ENCODE measurements at regions not wholly inside any gene's neighbourhood (a gene's known extent, or its start where the extent isn't known, plus 50 kb on each side); places are given as distances from the start of the nearest gene placed in this dataset.

DNA sequence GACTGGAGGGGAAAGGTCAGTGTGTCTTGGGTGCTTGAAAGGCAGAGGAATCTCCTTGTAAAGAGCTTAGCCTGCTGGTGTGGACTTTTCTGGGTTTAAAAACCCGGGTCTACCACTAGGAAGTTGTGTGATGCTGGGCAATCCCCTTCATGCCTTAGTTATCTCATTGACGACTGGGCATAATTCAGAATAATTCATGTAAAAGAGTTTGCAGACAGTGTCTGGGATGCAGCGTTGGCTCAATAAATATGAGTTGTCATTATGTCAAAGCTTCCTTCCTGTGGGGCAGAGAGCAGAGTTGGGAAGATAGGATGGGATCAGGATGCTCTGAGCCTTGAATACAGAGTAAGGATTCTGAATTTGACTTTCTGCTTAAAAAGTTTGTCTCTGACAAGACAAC is 196.4 kb downstream of the ADRA2A start:
- no peak overlapping the region for H3K27ac ChIP-seq (ENCODE audit: extremely low read depth, low read depth, low read length)
- no peaks in the 10 kb centered on the region for H3K36me3 ChIP-seq (ENCODE audit: control insufficient read depth in 2 of 2, insufficient read depth in 1 of 2, low read length in 2 of 2)
- H3K9me3 ChIP-seq (ENCODE audit: control insufficient read depth, insufficient read depth, low read depth, low read length) = no peaks in the 10 kb centered on the region
- no peak overlapping the region for H3K4me3 ChIP-seq (ENCODE audit: low read depth, low read length)
- peaks cover 3% of the 10 kb centered on the region; the same call in 1 of the 2 replicates for H3K4me1 ChIP-seq (ENCODE audit: control insufficient read depth, insufficient read depth, low read length)
- TF ChIP-seq ZNF133 (tag by site-specific recombination; IDR thresholded peaks at IDR 0.05) (no peak), ZNF214 (tag by site-specific recombination; IDR thresholded peaks at IDR 0.05; ENCODE audit: borderline replicate concordance) (no peak), ZNF623 (tag by site-specific recombination; IDR thresholded peaks at IDR 0.05) (no peak), ZNF404 (tag by site-specific recombination; IDR thresholded peaks at IDR 0.05) (no peak), IKZF3 (tag by site-specific recombination; IDR thresholded peaks at IDR 0.05) (no peak)
- POLR2A ChIA-PET = no interaction called here
- CTCF ChIA-PET = interaction anchor here (0.9 kb wide), 1 partner anchor 867 kb away, joined by 4 read pairs; no protein-coding TSS in a partner anchor

DNA sequence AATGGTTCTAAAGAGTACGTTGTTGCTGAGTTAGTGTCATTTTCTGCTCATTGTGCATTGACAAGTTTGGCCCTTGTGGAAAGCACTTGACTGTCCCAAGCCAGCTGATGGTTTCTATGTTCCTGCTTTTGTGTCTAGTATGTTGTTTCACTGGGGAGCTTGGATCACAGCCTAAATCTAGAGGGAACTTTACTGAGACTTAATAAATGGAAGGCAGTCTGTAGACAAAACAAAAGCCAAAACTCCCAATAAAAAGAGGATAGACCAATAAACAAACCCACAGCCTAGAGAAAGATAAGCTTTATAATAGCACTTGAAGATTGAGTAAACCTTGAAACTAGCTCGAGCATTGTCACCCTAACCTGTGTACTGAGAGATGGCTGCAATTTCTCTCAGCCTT is 196.8 kb downstream of the ADRA2A start:
- no peaks in the 10 kb centered on the region for H3K36me3 ChIP-seq (ENCODE audit: control insufficient read depth in 2 of 2, insufficient read depth in 1 of 2, low read length in 2 of 2)
- POLR2A ChIA-PET = no interaction called here
- CTCF ChIA-PET = interaction anchor here (0.9 kb wide), 1 partner anchor 866 kb away, joined by 4 read pairs; no protein-coding TSS in a partner anchor

More for the DNA sequence above, 196.8 kb downstream of the ADRA2A start:
- TF ChIP-seq, protein P1, sequence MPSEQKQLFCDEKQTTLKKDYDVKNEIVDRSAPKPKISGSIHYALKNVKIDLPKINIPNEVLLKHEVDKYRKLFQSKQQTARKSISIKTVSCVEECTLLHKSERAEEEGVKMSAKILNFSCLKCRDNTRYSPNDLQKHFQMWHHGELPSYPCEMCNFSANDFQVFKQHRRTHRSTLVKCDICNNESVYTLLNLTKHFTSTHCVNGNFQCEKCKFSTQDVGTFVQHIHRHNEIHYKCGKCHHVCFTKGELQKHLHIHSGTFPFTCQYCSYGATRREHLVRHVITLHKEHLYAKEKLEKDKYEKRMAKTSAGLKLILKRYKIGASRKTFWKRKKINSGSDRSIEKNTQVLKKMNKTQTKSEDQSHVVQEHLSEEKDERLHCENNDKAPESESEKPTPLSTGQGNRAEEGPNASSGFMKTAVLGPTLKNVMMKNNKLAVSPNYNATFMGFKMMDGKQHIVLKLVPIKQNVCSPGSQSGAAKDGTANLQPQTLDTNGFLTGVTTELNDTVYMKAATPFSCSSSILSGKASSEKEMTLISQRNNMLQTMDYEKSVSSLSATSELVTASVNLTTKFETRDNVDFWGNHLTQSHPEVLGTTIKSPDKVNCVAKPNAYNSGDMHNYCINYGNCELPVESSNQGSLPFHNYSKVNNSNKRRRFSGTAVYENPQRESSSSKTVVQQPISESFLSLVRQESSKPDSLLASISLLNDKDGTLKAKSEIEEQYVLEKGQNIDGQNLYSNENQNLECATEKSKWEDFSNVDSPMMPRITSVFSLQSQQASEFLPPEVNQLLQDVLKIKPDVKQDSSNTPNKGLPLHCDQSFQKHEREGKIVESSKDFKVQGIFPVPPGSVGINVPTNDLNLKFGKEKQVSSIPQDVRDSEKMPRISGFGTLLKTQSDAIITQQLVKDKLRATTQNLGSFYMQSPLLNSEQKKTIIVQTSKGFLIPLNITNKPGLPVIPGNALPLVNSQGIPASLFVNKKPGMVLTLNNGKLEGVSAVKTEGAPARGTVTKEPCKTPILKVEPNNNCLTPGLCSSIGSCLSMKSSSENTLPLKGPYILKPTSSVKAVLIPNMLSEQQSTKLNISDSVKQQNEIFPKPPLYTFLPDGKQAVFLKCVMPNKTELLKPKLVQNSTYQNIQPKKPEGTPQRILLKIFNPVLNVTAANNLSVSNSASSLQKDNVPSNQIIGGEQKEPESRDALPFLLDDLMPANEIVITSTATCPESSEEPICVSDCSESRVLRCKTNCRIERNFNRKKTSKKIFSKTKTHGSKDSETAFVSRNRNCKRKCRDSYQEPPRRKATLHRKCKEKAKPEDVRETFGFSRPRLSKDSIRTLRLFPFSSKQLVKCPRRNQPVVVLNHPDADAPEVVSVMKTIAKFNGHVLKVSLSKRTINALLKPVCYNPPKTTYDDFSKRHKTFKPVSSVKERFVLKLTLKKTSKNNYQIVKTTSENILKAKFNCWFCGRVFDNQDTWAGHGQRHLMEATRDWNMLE (tag by site-specific recombination; conservative IDR thresholded peaks at IDR 0.05; ENCODE audit: low read depth) = no peak
- TF ChIP-seq ZNF664 (tag by site-specific recombination; IDR thresholded peaks at IDR 0.05) (no peak), ZNF747 (tag by site-specific recombination; IDR thresholded peaks at IDR 0.05) (no peak), ZNF626 (tag by site-specific recombination; IDR thresholded peaks at IDR 0.05) (no peak), YY1 (tag by site-specific recombination; IDR thresholded peaks at IDR 0.05) (no peak), ZNF155 (tag by site-specific recombination; IDR thresholded peaks at IDR 0.05) (no peak), ZNF140 (tag by site-specific recombination; IDR thresholded peaks at IDR 0.05) (no peak), ZNF510 (tag by site-specific recombination; IDR thresholded peaks at IDR 0.05; ENCODE audit: insufficient replicate concordance) (no peak), ZNF146 (tag by site-specific recombination; IDR thresholded peaks at IDR 0.05) (no peak), PRDM1 (tag by site-specific recombination; IDR thresholded peaks at IDR 0.05) (no peak), ZNF776 (tag by site-specific recombination; IDR thresholded peaks at IDR 0.05; ENCODE audit: borderline replicate concordance) (no peak), ZSCAN23 (tag by site-specific recombination; IDR thresholded peaks at IDR 0.05) (no peak), ZNF529 (tag by site-specific recombination; IDR thresholded peaks at IDR 0.05; ENCODE audit: insufficient replicate concordance) (no peak), HOXD13 (CRISPR knock-in tag; IDR thresholded peaks at IDR 0.05; ENCODE audit: borderline replicate concordance) (no peak)
- TF ChIP-seq, protein P2, sequence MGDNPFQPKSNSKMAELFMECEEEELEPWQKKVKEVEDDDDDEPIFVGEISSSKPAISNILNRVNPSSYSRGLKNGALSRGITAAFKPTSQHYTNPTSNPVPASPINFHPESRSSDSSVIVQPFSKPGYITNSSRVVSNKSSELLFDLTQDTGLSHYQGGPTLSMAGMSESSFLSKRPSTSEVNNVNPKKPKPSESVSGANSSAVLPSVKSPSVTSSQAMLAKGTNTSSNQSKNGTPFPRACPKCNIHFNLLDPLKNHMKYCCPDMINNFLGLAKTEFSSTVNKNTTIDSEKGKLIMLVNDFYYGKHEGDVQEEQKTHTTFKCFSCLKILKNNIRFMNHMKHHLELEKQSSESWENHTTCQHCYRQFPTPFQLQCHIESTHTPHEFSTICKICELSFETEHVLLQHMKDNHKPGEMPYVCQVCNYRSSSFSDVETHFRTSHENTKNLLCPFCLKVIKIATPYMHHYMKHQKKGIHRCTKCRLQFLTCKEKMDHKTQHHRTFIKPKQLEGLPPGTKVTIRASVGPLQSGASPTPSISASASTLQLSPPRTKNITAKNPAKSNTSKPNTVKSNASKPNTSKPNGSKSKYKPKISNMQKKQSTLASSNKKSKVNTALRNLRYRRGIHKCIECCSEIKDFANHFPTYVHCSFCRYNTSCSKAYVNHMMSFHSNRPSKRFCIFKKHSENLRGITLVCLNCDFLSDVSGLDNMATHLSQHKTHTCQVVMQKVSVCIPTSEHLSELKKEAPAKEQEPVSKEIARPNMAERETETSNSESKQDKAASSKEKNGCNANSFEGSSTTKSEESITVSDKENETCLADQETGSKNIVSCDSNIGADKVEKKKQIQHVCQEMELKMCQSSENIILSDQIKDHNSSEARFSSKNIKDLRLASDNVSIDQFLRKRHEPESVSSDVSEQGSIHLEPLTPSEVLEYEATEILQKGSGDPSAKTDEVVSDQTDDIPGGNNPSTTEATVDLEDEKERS (tag by site-specific recombination; IDR thresholded peaks at IDR 0.05) = no peak
- TF ChIP-seq, protein P3, sequence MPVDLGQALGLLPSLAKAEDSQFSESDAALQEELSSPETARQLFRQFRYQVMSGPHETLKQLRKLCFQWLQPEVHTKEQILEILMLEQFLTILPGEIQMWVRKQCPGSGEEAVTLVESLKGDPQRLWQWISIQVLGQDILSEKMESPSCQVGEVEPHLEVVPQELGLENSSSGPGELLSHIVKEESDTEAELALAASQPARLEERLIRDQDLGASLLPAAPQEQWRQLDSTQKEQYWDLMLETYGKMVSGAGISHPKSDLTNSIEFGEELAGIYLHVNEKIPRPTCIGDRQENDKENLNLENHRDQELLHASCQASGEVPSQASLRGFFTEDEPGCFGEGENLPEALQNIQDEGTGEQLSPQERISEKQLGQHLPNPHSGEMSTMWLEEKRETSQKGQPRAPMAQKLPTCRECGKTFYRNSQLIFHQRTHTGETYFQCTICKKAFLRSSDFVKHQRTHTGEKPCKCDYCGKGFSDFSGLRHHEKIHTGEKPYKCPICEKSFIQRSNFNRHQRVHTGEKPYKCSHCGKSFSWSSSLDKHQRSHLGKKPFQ (tag by site-specific recombination; IDR thresholded peaks at IDR 0.05) = no peak
- no peak overlapping the region for H3K27ac ChIP-seq (ENCODE audit: extremely low read depth, low read depth, low read length)
- peaks cover 3% of the 10 kb centered on the region; the same call in 1 of the 2 replicates for H3K4me1 ChIP-seq (ENCODE audit: control insufficient read depth, insufficient read depth, low read length)
- H3K4me3 ChIP-seq (ENCODE audit: low read depth, low read length) = no peak overlapping the region
- H3K9me3 ChIP-seq (ENCODE audit: control insufficient read depth, insufficient read depth, low read depth, low read length) = no peaks in the 10 kb centered on the region

All from HEK293 (cell line).